GM18505 (cell line): ENCODE measurements at regions not wholly inside any gene's neighbourhood (a gene's known extent, or its start where the extent isn't known, plus 50 kb on each side); places are given as distances from the start of the nearest gene placed in this dataset.

Experiments used
- ATAC-seq: cut with Tn5 transposase; IDR thresholded peaks from one replicate; pipeline ENCODE4 v1.9.1; 2021; ENCODE audit not compliant: unreplicated experiment
- POLR2A ChIP-seq: IDR thresholded peaks from 4 replicates; pipeline ENCODE4 v1.6.1; 2011; ENCODE audit warnings: borderline replicate concordance; ENCODE audit not compliant: insufficient read depth, insufficient read length; ENCODE audit errors: extremely low read depth

GRCh38 chr3:95615592-95616310 is 1198.6 kb upstream of the EPHA6 start:
- no peak for ATAC-seq

GRCh38 chr3:95626107-95626506 is 1188.3 kb upstream of the EPHA6 start:
- TF ChIP-seq POLR2A: no peak
- no peak for ATAC-seq

More at GRCh38 chr3:95615592-95616310, 1198.6 kb upstream of the EPHA6 start:
- TF ChIP-seq POLR2A: no peak

- ATAC-seq: no peak
- no peak for TF ChIP-seq POLR2A
Observed at GRCh38 chr3:95627293-95627692, 1187.1 kb upstream of the EPHA6 start.

GRCh38 chr3:95627697-95628096 is 1186.7 kb upstream of the EPHA6 start:
- TF ChIP-seq POLR2A: no peak
- no peak for ATAC-seq

- ATAC-seq: no peak
- TF ChIP-seq POLR2A: no peak
Observed at GRCh38 chr3:95629802-95630201, 1184.6 kb upstream of the EPHA6 start.

GRCh38 chr3:95645291-95645690 is 1169.1 kb upstream of the EPHA6 start:
- no peak for TF ChIP-seq POLR2A
- no peak for ATAC-seq

GRCh38 chr3:95654570-95655362 is 1159.6 kb upstream of the EPHA6 start:
- ATAC-seq: no peak

GRCh38 chr3:95655363-95655986 is 1158.9 kb upstream of the EPHA6 start:
- no peak for TF ChIP-seq POLR2A
- no peak for ATAC-seq

More at GRCh38 chr3:95654570-95655362, 1159.6 kb upstream of the EPHA6 start:
- no peak for TF ChIP-seq POLR2A

- TF ChIP-seq POLR2A: no peak
- ATAC-seq: no peak
Observed at GRCh38 chr3:95670765-95671164, 1143.6 kb upstream of the EPHA6 start.

- ATAC-seq: no peak
- TF ChIP-seq POLR2A: no peak
Observed at GRCh38 chr3:95673215-95673614, 1141.2 kb upstream of the EPHA6 start.

GRCh38 chr3:95705786-95706418 is 1108.5 kb upstream of the EPHA6 start:
- TF ChIP-seq POLR2A: no peak
- no peak for ATAC-seq

- ATAC-seq: no peak
- TF ChIP-seq POLR2A: no peak
Observed at GRCh38 chr3:95707268-95707667, 1107.1 kb upstream of the EPHA6 start.

- no peak for ATAC-seq
- no peak for TF ChIP-seq POLR2A
Observed at GRCh38 chr3:95710684-95711083, 1103.7 kb upstream of the EPHA6 start.
